ENCODE measurements at regions not wholly inside any gene's neighbourhood (a gene's known extent, or its start where the extent isn't known, plus 50 kb on each side); places are given as distances from the start of the nearest gene placed in this dataset.
A peak's percentile ranks its signal among the peaks of the same experiment; 100 is the strongest.

DNA sequence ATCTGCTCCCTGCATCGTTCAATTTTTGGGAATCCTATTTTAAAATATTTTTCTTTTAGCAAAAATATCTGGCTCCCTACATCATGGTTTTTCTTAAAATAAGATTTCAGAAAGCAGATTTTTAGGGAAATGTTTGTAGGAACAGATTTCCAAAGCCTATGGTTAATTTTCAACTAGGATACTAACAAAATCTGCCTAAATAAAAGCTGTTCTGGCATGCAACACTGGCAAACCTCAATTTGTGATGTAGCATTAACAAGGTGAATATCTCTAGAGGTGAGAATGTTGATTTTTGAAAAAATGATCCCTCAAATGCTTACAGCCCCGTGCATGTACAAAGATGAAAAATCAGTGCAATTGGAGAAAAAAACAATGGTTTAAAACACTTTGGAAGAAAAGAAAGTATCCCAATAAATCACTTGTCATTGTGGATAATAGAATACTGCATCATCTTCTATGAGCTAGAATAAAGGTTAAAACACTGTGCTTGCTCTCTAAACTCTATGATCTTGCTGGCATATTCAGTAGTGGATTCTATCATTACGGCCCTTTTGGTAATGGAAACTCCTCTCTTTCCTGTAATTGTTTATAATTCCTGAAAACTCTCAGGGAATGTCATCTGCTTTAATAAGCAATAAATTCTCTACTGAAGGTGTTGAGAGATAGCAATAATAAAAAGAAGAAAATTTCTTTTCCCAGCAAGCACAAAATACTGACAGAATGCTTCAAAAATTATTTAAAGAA, 97.6 kb downstream of the C4orf33 start:
- peaks cover 0 to 4% (median 0%) of the 10 kb centered on the region in 3 donors for H3K4me1 ChIP-seq
- H3K9me3 ChIP-seq: no peaks in the 10 kb centered on the region
- 51 to 54% methylated on average over 3 of the region's 3 CpGs for WGBS, 2 donors (ENCODE audit: low coverage in 1 of 2)
- no peaks in the 10 kb centered on the region for H3K27me3 ChIP-seq
- ATAC-seq: no peak
- no peak overlapping the region for H3K27ac ChIP-seq
- H3K36me3 ChIP-seq: no peaks in the 10 kb centered on the region
- TF ChIP-seq POLR2A (IDR thresholded peaks at IDR 0.05) (no peak), EP300 (IDR thresholded peaks at IDR 0.05) (no peak), POLR2AphosphoS5 (IDR thresholded peaks at IDR 0.05) (no peak)
- TF ChIP-seq, protein P1, sequence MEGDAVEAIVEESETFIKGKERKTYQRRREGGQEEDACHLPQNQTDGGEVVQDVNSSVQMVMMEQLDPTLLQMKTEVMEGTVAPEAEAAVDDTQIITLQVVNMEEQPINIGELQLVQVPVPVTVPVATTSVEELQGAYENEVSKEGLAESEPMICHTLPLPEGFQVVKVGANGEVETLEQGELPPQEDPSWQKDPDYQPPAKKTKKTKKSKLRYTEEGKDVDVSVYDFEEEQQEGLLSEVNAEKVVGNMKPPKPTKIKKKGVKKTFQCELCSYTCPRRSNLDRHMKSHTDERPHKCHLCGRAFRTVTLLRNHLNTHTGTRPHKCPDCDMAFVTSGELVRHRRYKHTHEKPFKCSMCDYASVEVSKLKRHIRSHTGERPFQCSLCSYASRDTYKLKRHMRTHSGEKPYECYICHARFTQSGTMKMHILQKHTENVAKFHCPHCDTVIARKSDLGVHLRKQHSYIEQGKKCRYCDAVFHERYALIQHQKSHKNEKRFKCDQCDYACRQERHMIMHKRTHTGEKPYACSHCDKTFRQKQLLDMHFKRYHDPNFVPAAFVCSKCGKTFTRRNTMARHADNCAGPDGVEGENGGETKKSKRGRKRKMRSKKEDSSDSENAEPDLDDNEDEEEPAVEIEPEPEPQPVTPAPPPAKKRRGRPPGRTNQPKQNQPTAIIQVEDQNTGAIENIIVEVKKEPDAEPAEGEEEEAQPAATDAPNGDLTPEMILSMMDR (IDR thresholded peaks at IDR 0.05): no peak
- H3K4me3 ChIP-seq: no peak overlapping the region

DNA sequence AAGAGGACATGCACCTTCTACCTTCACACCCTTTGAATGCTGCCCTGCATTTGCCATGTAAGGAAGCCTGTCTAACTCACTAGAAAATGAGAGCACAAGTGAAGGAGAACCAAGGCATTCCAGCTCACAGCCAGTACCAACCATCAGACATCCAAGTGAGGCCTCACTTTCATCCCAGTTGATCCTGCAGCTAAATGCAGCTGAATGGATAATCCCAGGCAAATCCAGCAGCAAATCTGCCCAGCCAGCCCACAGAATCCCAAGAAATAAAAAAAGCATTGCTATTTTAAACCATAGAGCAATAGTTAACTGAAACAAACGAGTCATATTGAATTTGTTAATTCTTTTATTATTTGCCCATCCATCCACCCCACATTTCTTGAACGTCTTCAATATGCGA, 112.5 kb downstream of the C4orf33 start:
- H3K27me3 ChIP-seq: no peaks in the 10 kb centered on the region
- TF ChIP-seq POLR2AphosphoS5 (IDR thresholded peaks at IDR 0.05) (no peak), EP300 (IDR thresholded peaks at IDR 0.05) (no peak), POLR2A (IDR thresholded peaks at IDR 0.05) (no peak)
- TF ChIP-seq, protein P1 (IDR thresholded peaks at IDR 0.05): no peak
- no peak for ATAC-seq
- H3K27ac ChIP-seq: no peak overlapping the region
- 83 to 93% methylated on average over 3 of the region's 3 CpGs for WGBS, 2 donors (ENCODE audit: low coverage in 1 of 2)
- H3K4me3 ChIP-seq: no peak overlapping the region
- no peaks in the 10 kb centered on the region for H3K9me3 ChIP-seq
- H3K4me1 ChIP-seq: no peaks in the 10 kb centered on the region
- no peaks in the 10 kb centered on the region for H3K36me3 ChIP-seq

DNA sequence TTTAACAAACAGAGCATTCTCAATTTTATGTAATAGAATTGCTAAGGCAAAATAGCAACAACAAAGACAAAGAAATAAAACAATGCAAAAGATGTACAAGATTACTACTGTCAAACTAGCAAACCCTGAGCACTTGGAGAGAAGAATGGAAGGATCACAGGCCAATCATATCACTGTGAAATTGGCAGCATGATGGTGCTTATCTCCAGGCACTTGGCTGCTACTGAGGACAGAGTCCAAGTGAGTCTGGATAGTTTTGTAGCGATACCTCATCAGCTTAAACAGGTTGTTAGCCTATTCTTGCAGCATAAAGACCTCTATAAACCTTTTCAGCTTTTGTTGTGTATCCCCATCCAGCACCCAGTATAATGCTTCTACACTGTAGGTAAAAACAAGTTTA, 117.7 kb downstream of the C4orf33 start:
- TF ChIP-seq POLR2AphosphoS5 (IDR thresholded peaks at IDR 0.05) (no peak), EP300 (IDR thresholded peaks at IDR 0.05) (no peak), POLR2A (IDR thresholded peaks at IDR 0.05) (no peak)
- TF ChIP-seq, protein P1 (IDR thresholded peaks at IDR 0.05): no peak
- Histone ChIP-seq H3K27ac (no peak overlapping the region), H3K9me3 (no peaks in the 10 kb centered on the region), H3K36me3 (no peaks in the 10 kb centered on the region), H3K27me3 (no peaks in the 10 kb centered on the region), H3K4me3 (no peak overlapping the region), H3K4me1 (no peaks in the 10 kb centered on the region)
- WGBS, 2 donors (ENCODE audit: low coverage in 1 of 2): 86% methylated on average over 1 of the region's 1 CpG; no CpG with 5 or more reads in 1 of the 2 donors
- ATAC-seq: no peak

DNA sequence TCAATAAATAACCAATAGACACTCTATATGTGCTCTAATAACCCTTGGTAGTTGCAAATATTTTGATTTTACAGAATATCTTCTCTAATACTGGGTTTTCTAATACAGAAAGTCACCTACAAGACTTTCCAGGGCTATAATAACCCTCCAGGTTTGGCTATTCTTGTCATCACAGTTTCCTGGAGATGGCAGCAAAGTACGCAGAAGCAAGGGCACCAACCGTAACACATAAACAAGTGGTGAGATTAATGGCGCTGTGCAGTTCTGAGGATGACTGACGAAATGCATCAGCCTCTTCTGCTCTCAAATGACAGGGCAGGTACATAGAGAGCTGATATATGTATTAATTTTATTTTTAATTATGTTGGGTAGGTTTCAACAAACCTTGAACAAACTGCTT, 122.4 kb downstream of the C4orf33 start:
- no peak overlapping the region for H3K27ac ChIP-seq
- H3K27me3 ChIP-seq: no peaks in the 10 kb centered on the region
- no peak overlapping the region for H3K4me3 ChIP-seq
- H3K36me3 ChIP-seq: no peaks in the 10 kb centered on the region
- no peaks in the 10 kb centered on the region for H3K4me1 ChIP-seq
- no peaks in the 10 kb centered on the region for H3K9me3 ChIP-seq
- 13 to 49% methylated on average over 4 of the region's 4 CpGs for WGBS, 2 donors (ENCODE audit: low coverage in 1 of 2)
- TF ChIP-seq, protein P1 (IDR thresholded peaks at IDR 0.05): peak in 1 of 4 experiments; percentile 26
- TF ChIP-seq POLR2A (IDR thresholded peaks at IDR 0.05): no peak
- no peak for TF ChIP-seq EP300 (IDR thresholded peaks at IDR 0.05)
- TF ChIP-seq POLR2AphosphoS5 (IDR thresholded peaks at IDR 0.05): no peak
- no peak for ATAC-seq

DNA sequence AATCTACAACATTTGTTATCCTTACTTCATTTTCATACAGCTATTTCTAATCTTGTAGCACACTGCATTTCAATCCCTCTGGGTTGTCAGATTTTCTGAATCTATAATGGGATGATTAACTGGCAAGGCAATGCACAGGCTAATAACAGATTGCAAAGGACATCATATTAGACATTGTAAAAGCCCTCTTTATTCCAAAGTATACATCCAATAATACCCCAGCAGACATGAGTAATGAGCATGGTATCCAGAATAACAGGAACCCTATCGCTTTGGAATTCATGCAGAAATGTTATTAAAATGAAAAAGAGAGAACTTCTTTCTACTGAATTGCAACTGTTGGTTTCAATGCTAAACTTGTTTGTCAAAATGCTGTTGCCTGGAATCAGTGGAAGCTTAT, 122.9 kb downstream of the C4orf33 start:
- Histone ChIP-seq H3K27me3 (no peaks in the 10 kb centered on the region), H3K4me3 (no peak overlapping the region), H3K9me3 (no peaks in the 10 kb centered on the region), H3K36me3 (no peaks in the 10 kb centered on the region), H3K4me1 (no peaks in the 10 kb centered on the region), H3K27ac (no peak overlapping the region)
- no peak for ATAC-seq
- 58 to 88% methylated on average over 1 of the region's 1 CpG for WGBS, 2 donors (ENCODE audit: low coverage in 1 of 2)
- TF ChIP-seq EP300 (IDR thresholded peaks at IDR 0.05) (no peak), POLR2AphosphoS5 (IDR thresholded peaks at IDR 0.05) (no peak), POLR2A (IDR thresholded peaks at IDR 0.05) (no peak)
- TF ChIP-seq, protein P1 (IDR thresholded peaks at IDR 0.05): no peak

Data from gastroesophageal sphincter (tissue), 4 donors.